Tibial artery (tissue), 4 donors: ENCODE measurements at regions not wholly inside any gene's neighbourhood (a gene's known extent, or its start where the extent isn't known, plus 50 kb on each side); places are given as distances from the start of the nearest gene placed in this dataset.

Source experiments
- DNase-seq, 2 donors: peaks; one replicate each; pipeline ENCODE4 v3.0.0-alpha.2; 2019
- H3K27ac ChIP-seq, 2 donors: fragments of 200-600 bp; sonication (generic) in 1 of 2; 1 replicate in 1 of 2; 2 replicates in 1 of 2; pipeline ENCODE4 v1.5.1; 2018 to 2019; ENCODE audit warnings: mild to moderate bottlenecking in 1 of 2
- H3K27me3 ChIP-seq, 2 donors: fragments of 200-600 bp; sonication (generic) in 1 of 2; one replicate each; pipeline versions ENCODE4 v1.5.1 to v1.6.0; 2016 to 2019
- H3K36me3 ChIP-seq, 3 donors: fragments of 200-600 bp; sonication (generic) in 2 of 3; one replicate each; pipeline ENCODE4 v1.5.1; 2016 to 2019; ENCODE audit warnings: mild to moderate bottlenecking in 2 of 3
- H3K4me1 ChIP-seq, 4 donors: fragments of 200-600 bp; sonication (generic) in 2 of 4; 1 replicate in 3 of 4; 2 replicates in 1 of 4; pipeline ENCODE4 v1.5.1; 2016 to 2019
- H3K4me3 ChIP-seq, 2 donors: fragments of 200-600 bp; sonication (generic) in 1 of 2; 1 replicate in 1 of 2; 2 replicates in 1 of 2; pipeline ENCODE4 v1.5.1; 2018 to 2019; ENCODE audit warnings: mild to moderate bottlenecking in 2 of 2
- H3K9me3 ChIP-seq, 3 donors: fragments of 200-600 bp; sonication (generic) in 1 of 3; one replicate each; pipeline ENCODE4 v1.5.1; 2016 to 2019
- intact Hi-C: fragments of 100-400 bp; cut with DNase I; formaldehyde crosslinking; loops from one replicate; pipeline ENCODE4 v1.15.0; 2023; ENCODE audit warnings: low total_unique reads
- TF ChIP-seq, protein P1 (sequence below), 2 experiments: fragments of 200-600 bp in 1 of 2; fragments of 450-650 bp in 1 of 2; IDR thresholded peaks; one replicate each; pipeline ENCODE4 v1.5.1; 2017 to 2019; ENCODE audit warnings: antibody characterized with exemption in 2 of 2, mild to moderate bottlenecking in 1 of 2, moderate library complexity in 1 of 2

DNA sequence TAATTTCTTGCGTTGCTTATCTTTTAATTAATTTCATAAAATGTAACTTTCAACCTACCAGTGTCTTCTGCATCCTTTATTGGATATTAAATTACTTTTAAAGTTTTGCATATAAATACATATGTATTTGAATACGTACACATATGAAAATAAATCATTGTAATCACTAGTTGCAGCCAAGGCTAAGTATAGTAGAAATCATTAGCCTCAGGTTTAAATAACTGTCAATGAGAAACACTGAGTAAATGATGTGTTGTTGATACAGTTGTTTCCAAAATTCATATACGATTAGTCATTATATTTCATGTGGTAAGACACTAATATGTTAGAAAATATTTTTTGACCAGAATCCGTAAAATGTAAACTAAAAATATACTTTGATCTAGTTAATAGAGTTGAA is 1267.1 kb upstream of the PCDH20 start:
- TF ChIP-seq, protein P1, sequence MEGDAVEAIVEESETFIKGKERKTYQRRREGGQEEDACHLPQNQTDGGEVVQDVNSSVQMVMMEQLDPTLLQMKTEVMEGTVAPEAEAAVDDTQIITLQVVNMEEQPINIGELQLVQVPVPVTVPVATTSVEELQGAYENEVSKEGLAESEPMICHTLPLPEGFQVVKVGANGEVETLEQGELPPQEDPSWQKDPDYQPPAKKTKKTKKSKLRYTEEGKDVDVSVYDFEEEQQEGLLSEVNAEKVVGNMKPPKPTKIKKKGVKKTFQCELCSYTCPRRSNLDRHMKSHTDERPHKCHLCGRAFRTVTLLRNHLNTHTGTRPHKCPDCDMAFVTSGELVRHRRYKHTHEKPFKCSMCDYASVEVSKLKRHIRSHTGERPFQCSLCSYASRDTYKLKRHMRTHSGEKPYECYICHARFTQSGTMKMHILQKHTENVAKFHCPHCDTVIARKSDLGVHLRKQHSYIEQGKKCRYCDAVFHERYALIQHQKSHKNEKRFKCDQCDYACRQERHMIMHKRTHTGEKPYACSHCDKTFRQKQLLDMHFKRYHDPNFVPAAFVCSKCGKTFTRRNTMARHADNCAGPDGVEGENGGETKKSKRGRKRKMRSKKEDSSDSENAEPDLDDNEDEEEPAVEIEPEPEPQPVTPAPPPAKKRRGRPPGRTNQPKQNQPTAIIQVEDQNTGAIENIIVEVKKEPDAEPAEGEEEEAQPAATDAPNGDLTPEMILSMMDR (IDR thresholded peaks at IDR 0.05), result no peak
- intact Hi-C loops, result loop anchor here (5.0 kb wide), 1 partner anchor 1870 kb away; no protein-coding TSS in a partner anchor

DNA sequence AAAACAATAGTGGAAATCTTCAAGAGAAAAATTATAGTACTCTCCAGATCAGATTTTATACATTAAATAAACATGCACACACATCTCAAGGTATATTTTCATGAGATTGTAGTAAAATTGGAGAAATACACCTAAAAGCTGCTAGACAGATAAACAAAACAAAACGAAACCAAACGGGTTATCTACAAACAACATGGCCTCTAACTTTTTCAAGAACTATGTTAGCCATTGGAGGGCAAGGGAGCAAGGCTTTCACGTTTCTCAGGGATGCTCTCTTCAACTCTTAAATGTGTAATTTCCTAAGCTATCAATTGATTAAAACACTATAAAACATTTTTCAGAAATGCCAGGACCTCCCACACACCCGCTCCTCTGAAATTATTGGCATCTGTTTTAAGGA is 1262.4 kb upstream of the PCDH20 start:
- Histone ChIP-seq H3K9me3 (no peaks in the 10 kb centered on the region), H3K4me3 (no peak overlapping the region), H3K4me1 (no peaks in the 10 kb centered on the region), H3K36me3 (no peaks in the 10 kb centered on the region), H3K27me3 (no peaks in the 10 kb centered on the region), H3K27ac (no peak overlapping the region)
- TF ChIP-seq, protein P1 (IDR thresholded peaks at IDR 0.05), result no peak
- DNase-seq, result no peak
- intact Hi-C loops, result no loop called here

More for the DNA sequence above, 1267.1 kb upstream of the PCDH20 start:
- no peaks in the 10 kb centered on the region for H3K9me3 ChIP-seq
- DNase-seq, result no peak
- H3K27me3 ChIP-seq, result no peaks in the 10 kb centered on the region
- no peaks in the 10 kb centered on the region for H3K4me1 ChIP-seq
- no peak overlapping the region for H3K4me3 ChIP-seq
- no peak overlapping the region for H3K27ac ChIP-seq
- H3K36me3 ChIP-seq, result no peaks in the 10 kb centered on the region

DNA sequence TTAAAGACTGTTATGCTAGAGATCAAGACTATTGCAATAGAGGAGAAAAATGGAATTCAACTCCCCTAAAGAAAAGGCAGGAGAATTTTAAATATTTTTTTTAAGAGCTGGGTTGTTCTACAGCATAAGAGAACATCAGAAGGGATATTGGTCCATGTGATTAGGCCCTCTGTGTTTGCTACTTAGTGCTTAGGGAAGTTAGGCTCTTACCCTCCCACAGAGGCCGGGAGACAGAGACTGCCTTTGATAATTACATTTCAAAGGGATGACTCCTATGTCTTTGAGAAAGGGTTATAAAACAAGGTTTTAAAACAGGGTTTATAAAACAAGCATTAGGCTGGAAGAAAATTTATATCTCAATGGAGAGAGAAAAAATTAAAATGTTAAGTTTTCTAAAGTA is 1248.1 kb upstream of the PCDH20 start:
- DNase-seq, result no peak
- Histone ChIP-seq H3K9me3 (no peaks in the 10 kb centered on the region), H3K36me3 (no peaks in the 10 kb centered on the region), H3K27me3 (no peaks in the 10 kb centered on the region), H3K4me3 (no peak overlapping the region), H3K27ac (no peak overlapping the region), H3K4me1 (no peaks in the 10 kb centered on the region)
- TF ChIP-seq, protein P1 (IDR thresholded peaks at IDR 0.05), result no peak
- intact Hi-C loops, result no loop called here

DNA sequence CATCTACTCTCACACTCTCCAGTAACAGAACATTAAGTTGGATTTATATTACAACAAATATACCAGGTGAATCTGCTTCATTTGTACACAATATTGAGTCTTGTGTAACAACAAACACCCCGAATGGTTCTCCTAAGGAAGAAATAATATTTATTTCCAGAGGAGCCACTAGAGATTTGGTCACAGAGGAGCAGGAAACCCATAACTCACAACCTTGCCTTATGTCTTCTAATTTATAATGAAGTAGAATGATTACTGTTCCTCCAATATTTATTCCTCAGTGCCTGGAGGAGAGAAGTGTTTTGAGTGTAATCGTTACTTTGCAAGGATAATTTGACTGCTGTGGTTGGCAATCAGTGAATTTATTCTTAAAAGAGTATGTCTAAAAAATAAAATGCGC is 1243.7 kb upstream of the PCDH20 start:
- DNase-seq, result no peak
- Histone ChIP-seq H3K36me3 (no peaks in the 10 kb centered on the region), H3K4me1 (no peaks in the 10 kb centered on the region), H3K4me3 (no peak overlapping the region), H3K27ac (no peak overlapping the region), H3K9me3 (no peaks in the 10 kb centered on the region), H3K27me3 (no peaks in the 10 kb centered on the region)
- TF ChIP-seq, protein P1 (IDR thresholded peaks at IDR 0.05), result no peak
- intact Hi-C loops, result no loop called here

DNA sequence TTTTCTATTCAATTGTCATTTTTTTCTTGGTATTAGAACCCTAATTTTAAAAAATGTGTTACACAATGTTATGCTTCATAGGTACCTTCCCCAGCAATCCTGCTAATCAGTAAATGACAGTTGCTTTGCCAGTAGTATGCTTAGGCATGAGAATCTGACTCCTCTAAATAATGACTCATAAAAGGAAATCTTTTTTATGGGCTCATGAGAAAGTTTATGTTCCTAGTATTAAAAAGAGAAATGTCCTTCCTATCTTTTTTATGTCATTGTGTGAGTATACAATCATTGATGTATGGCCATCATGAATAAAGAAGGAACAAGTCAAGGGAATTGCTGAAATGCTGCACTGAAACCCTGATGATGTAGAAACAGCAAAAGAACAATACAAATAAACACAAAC is 1237.7 kb upstream of the PCDH20 start:
- no peaks in the 10 kb centered on the region for H3K9me3 ChIP-seq
- intact Hi-C loops, result no loop called here
- TF ChIP-seq, protein P1 (IDR thresholded peaks at IDR 0.05), result no peak
- H3K27ac ChIP-seq, result no peak overlapping the region
- no peaks in the 10 kb centered on the region for H3K27me3 ChIP-seq
- no peaks in the 10 kb centered on the region for H3K4me1 ChIP-seq
- no peak for DNase-seq
- H3K4me3 ChIP-seq, result no peak overlapping the region
- no peaks in the 10 kb centered on the region for H3K36me3 ChIP-seq
